HCEC 1CT (cell line): ENCODE measurements at regions not wholly inside any gene's neighbourhood (a gene's known extent, or its start where the extent isn't known, plus 50 kb on each side); places are given as distances from the start of the nearest gene placed in this dataset.

ENCODE experiments used
- DNase-seq: peaks from one replicate; pipeline ENCODE4 v3.0.0-alpha.2; 2017

GRCh38 chr15:93517176-93517575, 428.2 kb upstream of the RGMA start:
- no peak for DNase-seq

GRCh38 chr15:93515256-93516051, 426.4 kb upstream of the RGMA start:
- no peak for DNase-seq

- no peak for DNase-seq
These were observed 417.6 kb upstream of the RGMA start for GRCh38 chr15:93506646-93507045.

- DNase-seq = no peak
These were observed 416.5 kb upstream of the RGMA start for GRCh38 chr15:93505506-93505905.

GRCh38 chr15:93501946-93502345, 412.9 kb upstream of the RGMA start:
- no peak for DNase-seq

- no peak for DNase-seq
These were observed 411.1 kb upstream of the RGMA start for GRCh38 chr15:93500155-93500554.

- no peak for DNase-seq
These were observed 408.3 kb upstream of the RGMA start for GRCh38 chr15:93497291-93497690.

- no peak for DNase-seq
These were observed 407.9 kb upstream of the RGMA start for GRCh38 chr15:93496888-93497287.

- DNase-seq = no peak
These were observed 407.0 kb upstream of the RGMA start for GRCh38 chr15:93495799-93496637.

GRCh38 chr15:93493172-93493571, 404.2 kb upstream of the RGMA start:
- no peak for DNase-seq

GRCh38 chr15:93491291-93491690, 402.3 kb upstream of the RGMA start:
- DNase-seq = no peak

- DNase-seq = no peak
These were observed 399.3 kb upstream of the RGMA start for GRCh38 chr15:93488296-93488713.

- no peak for DNase-seq
These were observed 397.6 kb upstream of the RGMA start for GRCh38 chr15:93486407-93487117.

- no peak for DNase-seq
These were observed 396.7 kb upstream of the RGMA start for GRCh38 chr15:93485438-93486327.

GRCh38 chr15:93483923-93484322, 394.9 kb upstream of the RGMA start:
- no peak for DNase-seq

- no peak for DNase-seq
These were observed 393.7 kb upstream of the RGMA start for GRCh38 chr15:93482731-93483130.

GRCh38 chr15:93479715-93480114, 390.7 kb upstream of the RGMA start:
- no peak for DNase-seq

GRCh38 chr15:93478947-93479346, 389.9 kb upstream of the RGMA start:
- DNase-seq = no peak

- DNase-seq = no peak
These were observed 388.7 kb upstream of the RGMA start for GRCh38 chr15:93477721-93478120.

GRCh38 chr15:93477188-93477587, 388.2 kb upstream of the RGMA start:
- DNase-seq = no peak

GRCh38 chr15:93476491-93477177, 387.6 kb upstream of the RGMA start:
- no peak for DNase-seq

- no peak for DNase-seq
These were observed 385.7 kb upstream of the RGMA start for GRCh38 chr15:93474728-93475127.
